DMS 273 (cell line): ENCODE measurements at regions not wholly inside any gene's neighbourhood (a gene's known extent, or its start where the extent isn't known, plus 50 kb on each side); places are given as distances from the start of the nearest gene placed in this dataset.

Source experiments
- DNase-seq: peaks from one replicate; lab custom pipeline; 2025; ENCODE audit not compliant: unreplicated experiment; lab: John Stamatoyannopoulos, UW

DNA sequence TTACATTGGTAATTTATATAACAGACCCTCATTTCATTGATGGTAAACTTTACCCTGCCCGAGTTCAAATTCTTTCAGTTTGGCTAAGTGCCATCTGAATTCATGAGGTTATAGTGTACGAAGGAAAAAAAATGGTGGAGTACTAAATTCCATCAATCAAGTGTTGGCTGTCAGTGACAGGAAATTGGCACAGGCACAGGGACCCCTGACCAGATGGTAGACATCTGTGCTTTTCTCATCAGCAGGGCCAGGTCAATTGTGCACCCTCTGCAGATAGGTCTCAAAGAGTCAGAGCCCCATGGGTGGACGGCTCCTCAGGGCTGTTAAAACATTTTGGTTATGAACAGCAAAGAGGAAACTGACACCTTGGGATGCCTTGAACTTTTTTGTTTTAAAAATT, 439.2 kb downstream of the SETBP1 start:
- peak; percentile 90 for DNase-seq

DNA sequence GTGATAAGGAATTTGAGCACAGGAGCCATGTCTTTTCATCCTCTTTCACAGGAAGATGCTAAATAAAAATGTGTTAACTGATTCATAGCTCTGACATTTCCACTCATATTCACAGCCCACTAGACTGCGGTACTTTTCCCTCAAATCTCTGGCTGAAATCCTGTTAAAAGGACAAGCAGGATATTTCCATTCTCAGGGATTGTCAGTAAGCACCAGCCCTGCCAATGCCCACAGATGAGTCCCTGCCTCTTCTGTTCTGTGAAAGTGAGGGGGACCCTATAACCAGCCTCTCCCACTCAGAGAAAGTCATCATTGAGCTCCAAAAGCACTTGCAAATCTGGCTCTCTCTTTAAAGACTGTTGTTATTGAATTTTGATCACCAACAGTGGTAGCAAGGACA, 440.5 kb downstream of the SETBP1 start:
- no peak for DNase-seq

DNA sequence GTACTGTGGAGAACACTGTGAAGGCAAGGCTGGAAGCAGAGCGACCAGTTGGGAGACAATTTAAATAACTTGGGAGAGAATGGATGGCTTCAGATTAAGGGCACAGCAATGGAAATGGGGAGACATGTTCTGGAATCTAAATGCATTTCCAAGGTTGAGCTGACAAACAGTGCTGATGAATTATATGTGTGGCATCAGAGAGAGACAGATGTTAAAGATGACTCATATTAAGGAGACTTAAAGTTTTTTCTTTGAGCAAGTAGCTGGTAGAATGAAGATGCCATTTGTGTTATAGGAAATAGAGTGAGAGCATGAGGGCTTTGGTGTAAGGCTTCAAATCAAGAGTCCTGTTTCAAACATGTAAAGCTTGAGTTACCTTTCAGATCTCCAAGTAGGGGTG, 441.8 kb downstream of the SETBP1 start:
- DNase-seq, result peak; percentile 9

DNA sequence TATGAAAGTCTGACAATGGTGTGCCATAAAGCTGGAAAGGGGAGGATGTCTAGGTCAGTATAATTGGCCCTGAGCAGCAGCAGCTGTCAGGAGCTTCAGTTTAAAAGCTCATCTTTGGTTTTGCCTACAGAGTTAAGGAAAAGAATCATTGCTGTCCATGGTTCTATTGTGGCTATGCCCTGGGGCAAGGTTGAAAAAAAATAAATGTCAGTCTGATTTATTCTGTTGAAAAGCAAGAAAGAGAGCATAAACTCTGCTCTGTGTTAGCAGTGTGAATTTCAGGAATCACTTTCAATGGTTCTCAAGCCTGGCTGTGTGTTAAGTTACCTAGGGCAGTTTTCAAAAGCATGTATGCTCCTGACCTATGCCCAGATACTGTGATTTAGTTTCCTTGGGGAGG, 446.7 kb downstream of the SETBP1 start:
- no peak for DNase-seq

DNA sequence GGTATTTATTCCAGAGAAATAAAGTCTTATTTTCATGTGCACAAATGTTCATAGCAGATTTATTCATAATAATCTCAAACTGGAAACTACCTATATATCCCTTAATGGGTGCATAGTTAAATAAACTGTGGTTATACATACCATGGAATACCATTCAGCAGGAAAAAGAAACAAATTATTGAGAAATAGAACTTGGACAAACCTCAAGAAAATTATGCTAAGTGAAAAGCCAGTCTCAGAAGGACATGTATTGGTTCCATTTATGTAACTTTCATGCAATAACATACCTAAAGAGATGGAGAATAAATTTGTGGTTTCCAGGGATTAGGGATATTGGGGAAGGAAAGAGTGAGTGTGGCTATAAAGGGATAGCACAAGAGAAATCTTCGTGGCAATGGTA, 452.6 kb downstream of the SETBP1 start:
- no peak for DNase-seq

DNA sequence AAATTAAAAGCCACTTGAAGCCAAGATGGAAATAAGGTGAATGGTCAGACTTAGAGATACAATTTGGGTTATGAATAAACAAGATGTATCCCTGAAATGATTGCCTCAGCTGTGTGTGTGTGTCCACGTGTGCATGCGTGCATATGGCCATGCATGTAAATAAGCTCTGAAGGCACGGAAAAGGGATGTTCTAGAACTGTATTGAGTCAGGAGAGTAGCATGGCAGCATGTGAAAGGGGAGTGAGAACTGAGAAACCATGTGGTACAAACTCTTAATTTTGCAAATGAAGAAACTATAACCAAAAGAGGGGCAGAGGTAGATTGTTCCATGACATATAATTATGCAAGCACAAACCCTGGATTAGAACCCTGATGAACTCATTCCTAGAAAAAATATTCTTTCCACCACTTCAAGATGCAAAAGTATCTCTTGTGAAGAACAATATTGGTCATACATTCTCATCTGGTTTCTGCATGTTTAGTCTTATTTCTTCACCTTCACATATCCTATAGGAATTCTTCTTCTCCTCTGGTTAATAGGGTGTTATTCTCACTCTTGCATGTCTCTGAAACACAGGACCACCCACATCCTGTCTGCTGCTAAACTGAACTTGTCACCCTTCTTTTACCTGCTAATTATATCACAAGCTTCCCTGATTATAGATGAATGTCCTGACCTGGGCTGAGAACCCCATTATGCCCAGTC, 455.8 kb downstream of the SETBP1 start:
- no peak for DNase-seq

DNA sequence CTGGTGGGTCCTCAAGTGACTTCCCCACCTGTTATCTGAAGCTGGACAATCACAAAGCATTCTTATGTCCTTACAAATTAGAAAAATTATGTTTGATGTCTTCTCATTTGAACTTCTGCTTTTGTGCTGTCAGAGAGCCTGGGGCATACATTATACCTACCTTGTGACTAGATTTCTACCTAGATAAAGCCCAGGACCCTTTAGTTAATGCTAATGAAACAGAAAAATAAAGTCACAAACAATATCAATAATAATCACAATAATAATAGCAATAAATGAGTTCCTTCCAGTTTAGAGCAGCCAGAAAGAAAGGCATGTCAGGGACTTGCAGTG, 456.4 kb downstream of the SETBP1 start:
- DNase-seq, result no peak

DNA sequence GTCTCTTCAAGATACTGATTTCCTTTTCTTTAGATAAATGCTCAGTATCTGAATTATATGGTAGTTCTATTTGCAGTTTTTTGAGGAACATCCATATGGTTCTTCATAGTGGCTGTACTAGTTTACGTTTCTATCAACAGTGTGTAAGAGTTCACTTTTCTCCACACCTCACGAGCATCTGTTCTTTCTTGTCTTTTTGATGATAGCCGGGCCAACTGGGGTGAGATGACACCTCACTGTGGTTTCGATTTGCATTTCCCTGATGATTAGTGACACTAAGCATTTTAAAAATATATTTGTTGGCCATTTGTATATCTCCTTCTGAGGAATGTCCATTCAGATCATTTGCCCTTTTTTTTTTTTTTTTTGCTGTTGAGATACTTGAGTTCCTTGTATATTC, 458.8 kb downstream of the SETBP1 start:
- no peak for DNase-seq

DNA sequence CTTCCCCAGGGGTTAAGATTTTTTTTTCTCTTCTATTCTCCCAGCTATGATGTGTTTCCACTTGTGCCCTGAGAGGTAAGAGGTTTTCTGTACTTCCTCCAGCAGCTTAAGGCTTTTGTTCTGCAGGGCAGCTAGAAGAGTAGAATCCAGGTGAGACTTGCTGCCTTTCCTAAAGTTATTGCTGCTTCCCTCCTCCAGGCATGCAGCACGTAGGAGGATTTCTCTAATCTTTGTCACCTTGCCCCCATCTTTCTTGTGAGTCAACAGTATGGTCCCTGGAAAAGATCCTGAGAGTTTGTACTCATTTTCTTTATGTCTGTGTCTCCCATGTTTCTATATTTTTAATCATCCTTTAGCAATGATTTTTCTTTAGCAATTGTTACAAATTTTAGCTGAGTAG, 462.2 kb downstream of the SETBP1 start:
- DNase-seq, result no peak

DNA sequence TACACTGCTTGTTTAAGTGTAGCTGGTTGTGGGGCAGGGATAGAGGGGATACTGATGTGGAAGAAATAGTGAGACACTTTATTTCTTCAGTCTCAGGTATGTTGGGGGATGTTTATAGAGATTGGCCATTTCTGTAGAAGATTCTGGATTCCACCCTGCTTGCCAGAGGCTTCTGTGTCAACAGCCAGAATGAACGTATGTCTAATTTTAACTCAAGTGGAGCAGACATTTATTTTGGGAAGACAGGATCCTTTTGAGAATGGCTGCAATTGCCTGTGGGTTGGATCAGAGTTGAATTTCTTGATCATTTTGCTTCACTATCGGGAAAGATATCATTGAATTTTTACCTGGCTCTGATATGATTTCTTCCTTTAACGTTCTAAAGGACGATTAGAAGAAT, 465.6 kb upstream of the SLC14A2 start:
- DNase-seq, result no peak

DNA sequence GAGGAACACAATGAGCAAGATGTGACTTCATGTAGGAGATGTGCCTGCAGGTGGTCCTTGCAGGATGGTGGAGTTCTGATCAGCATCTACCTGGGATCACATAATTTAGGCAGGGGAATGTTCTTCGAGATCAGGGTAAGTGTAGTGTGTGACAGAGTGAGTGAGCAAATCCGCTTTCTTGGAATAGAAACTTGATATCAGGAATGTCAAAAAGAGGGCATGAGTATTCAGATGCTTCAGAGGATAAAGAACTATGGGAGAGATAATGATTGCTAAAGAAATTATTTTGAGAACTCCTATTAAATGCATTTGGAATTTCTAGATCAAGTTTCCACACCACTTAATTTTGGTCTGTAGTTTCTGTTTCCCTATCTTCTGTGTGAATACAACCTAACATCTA, 463.6 kb upstream of the SLC14A2 start:
- DNase-seq, result no peak

DNA sequence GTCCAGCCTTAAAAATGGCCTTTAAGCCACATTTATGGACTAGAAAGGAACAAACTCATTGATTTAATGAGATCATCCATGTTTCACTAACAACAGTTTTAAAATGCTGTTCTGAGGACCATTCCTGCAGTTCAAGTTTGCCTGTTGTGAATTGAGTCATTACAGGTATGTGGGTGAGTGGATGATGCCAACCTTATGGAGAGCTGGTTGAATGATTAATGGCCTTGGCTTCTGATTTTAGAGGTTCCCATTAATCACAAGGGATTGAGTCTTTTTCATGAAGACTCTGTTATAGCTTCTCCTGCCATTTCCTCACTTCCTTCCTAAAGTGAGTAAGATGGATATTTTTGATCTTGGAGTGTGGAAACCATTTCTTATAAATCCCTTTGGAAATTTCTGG, 459.8 kb upstream of the SLC14A2 start:
- no peak for DNase-seq

DNA sequence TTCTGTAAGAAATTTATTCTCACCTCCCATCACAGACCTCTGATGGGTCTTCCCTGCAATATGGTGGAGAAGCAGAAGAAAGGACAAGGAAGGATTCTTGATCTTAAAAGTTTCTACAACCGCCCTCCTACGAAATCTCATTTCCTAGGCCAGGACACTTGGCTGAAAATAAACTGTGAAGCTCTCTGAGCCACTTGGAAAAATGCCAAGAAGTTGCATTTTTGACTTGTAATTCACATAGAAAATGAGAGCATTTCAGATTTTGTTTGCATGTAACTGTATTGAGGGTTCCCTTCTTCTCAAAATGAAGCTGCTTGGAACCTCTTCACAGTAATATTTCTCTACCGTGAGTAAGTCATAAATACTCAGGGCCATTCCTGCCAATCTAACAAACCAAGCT, 458.3 kb upstream of the SLC14A2 start:
- DNase-seq, result peak; percentile 54

DNA sequence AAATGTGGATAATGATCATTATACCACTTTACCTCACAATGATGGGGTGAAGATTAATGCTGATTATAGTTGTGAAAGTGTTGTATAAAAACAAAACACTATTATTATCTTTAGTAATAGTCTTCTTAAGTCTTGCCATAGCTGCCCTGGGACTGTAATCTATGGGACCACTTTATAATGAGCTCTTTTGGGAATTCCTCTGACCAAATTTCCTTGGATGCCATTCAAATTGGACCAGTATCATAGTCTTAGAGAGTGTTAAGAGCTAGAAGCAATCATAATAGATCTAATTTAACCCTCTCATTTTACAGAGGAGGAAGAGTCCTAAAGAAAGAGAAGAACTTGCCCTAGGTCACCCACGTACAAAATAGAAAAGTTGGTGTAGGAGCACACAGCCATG, 457.7 kb upstream of the SLC14A2 start:
- DNase-seq, result no peak

DNA sequence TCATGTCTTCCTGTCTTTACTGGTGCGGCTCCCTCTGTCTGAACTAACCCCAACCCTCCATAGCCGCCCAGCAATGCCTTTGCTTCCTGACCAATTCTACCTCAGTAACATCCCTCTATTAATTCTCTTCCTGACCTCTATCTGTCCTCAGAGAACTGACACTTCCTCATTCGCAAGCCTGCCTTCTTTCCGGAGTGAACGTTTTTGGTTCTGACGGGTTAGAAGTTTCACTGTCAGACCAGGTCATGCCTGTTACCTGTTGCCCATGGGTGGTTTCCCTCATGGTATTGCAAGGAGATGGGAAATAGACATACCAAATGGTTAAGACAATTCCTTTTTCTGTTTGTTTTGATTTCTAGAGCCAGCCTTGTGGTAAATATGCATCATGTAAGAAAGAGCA, 453.4 kb upstream of the SLC14A2 start:
- DNase-seq, result no peak

DNA sequence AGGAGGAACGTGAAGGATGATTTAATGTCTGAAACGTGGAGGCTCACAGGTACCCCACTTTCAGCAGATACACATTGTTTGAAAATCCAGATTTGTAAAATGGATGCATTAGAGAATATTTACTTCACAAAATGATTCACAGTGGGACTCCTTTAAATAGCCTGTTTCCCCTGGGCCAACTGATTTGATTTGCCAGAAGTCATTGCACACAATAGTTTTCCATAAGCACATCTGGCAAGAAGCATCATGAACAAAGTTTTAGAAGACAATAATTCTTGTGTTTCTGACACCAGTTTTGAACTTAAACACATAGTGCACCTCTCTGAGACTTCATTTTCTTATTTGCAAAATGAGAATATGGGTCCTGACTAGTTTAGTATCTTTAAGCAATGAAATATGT, 451.4 kb upstream of the SLC14A2 start:
- no peak for DNase-seq

DNA sequence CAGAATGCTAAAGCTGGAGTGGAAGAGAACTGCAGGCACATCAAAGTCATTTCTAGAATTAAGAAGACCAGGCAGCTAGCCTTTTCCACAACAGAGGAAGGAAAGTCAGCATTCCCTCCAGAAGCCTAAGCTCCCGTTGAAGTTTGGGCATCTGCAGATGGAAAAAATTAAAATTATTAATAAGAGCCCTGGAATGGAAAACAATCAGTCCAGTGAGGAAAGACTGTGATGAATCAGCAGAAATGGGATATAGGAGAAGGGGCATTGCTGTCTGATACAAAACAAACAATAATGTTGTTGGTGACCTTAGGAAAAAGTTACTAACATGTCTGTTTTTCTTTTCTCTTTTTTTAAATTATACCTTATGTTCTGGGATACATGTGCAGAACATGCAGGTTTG, 450.7 kb upstream of the SLC14A2 start:
- DNase-seq, result no peak

DNA sequence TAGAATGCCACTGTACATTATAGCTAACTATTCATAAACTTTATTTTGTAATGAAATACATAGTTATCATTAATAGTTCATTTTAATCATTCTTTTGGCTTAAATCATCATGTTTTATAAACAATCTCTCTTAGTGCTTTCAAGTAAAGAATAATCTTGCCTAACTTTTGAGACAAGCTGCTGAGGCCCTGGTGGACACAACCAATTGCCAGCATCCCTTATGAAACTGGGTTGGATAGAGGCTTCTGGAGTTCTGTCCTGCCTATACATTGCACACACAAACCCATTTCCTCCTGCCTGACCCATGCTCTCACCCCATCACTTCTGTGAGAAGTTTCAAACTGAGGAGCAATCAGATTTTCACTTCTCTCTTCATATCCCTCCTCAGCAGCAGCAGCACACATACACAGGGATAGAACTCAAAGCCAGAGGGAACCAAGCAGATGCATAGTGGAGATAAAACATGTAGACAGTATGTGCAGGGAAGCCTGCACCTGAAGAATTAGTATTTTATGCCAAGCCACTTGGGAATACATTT, 450.0 kb upstream of the SLC14A2 start:
- DNase-seq, result no peak

DNA sequence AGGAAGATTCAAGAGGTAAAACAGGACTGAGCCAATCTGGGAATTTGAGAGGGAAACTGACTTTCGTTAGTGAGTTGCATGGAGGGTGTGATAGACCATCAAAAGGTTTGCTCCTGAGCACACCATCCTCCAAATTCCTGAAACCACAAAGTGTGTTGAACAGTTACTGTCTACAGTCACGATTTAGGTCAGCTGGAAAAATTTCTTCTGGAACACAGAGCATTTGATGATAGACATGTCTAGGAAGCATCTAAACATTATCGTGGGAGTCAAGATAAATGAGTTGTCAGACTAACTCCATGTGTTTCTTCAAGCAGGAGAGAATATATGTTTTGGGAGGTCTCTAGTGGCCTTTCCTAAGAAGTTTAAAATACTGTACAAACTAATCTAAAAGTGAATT, 449.4 kb upstream of the SLC14A2 start:
- DNase-seq, result no peak

DNA sequence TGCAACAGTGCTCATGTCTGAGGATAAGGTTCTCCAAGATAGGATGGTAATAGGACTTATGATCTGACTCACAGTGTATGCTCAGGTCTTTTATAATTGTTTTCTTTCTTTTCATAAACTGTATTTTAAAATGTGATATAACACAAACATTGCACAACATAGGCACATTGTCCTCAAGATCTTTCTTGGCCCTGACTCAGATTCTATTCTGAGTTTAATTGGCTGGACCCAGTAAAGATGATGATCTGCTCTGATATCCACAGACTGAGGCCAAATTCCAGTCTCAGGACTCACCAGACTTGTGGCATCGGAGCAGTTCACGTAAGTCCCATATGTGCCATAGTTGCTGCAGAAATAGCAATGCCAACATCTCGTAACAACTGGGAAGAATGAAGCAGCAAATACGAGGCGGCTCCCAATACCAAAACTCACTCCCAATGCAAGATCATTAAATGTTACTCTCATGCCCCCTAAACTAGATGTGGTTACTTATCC, 448.9 kb upstream of the SLC14A2 start:
- DNase-seq, result no peak

DNA sequence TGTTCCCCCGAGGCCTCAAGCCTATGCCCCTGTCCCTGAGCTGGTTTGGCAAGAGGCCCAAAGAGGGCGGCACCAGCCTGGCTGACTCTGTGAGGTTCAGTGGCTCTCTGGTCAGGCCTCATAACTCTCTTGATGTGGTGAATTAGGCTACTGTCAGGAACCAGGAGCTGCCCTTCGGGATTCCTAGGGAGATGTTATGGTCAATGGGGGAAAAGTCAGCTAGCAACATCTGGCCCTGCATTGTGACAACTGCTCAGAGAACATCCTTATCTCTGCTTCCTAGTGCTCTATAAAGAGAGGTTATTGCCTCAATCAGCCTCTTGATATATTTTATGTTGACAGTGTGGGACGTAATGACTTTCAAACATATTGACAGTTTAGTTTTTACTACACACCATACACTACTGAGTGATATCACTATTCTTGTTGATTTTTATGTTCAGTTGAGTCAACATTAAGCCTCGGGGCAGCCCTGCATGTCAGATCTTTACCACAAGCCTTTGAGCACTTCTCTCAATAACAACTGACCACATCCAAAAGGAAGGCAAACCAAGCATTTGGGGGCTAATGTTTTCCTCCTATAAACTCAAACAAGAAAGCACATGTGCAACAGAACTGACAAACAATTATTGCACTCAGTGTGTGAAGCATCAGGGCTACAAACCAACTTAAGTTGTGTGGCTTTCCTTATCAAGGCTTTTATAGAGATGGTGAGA, 448.3 kb upstream of the SLC14A2 start:
- no peak for DNase-seq

DNA sequence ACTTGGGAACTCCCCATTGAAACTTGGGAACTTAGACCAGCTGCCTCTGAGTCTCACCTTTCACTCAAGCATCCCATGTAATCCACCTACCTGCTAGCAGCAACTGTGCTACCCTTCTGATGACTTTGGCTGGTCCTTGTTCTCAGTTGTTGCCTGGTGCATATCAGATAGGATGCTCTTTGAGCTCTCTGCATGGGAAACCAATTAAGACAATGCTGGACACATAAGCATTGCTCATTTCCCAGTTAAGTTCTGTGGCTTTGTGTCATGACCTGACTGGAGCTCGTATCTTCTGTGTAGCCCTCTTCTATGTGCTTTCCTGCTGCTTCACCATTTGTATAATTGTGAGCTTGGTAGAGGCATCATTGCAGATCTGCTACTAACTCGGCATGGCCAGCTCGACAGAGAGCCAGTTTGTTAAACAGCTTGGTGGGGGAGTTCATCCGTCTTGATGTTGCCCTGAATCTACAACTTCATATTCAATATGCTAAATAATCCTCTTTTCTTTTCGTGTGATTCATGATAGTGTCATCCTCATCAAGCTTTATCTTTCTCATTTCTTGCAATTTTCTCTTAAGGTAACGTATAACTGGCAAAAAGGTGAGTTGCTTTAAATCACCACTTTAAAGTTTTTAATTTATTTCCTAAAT, 447.5 kb upstream of the SLC14A2 start:
- no peak for DNase-seq
